ENCODE measurements at regions not wholly inside any gene's neighbourhood (a gene's known extent, or its start where the extent isn't known, plus 50 kb on each side); places are given as distances from the start of the nearest gene placed in this dataset.
"Not testable (repeated sequence)": the region's sequence is repeated elsewhere in the genome, so short reads cannot be mapped to it uniquely, and the experiment has no call there.

- Histone ChIP-seq H3K4me3 (ENCODE audit: low read depth in 1 of 3, low read length in 3 of 3) (no peak overlapping the region), H3K36me3 (ENCODE audit: control insufficient read depth in 4 of 4, insufficient read depth in 3 of 4, low read depth in 1 of 4, low read length in 3 of 4) (no peaks in the 10 kb centered on the region), H3K9me3 (ENCODE audit: control insufficient read depth in 4 of 4, low read length in 3 of 4) (no peaks in the 10 kb centered on the region), H3K9ac (ENCODE audit: low read depth in 1 of 2, low read length in 2 of 2) (no peak overlapping the region), H3K27me3 (ENCODE audit: control insufficient read depth in 4 of 4, insufficient read depth in 4 of 4, low read length in 3 of 4) (no peaks in the 10 kb centered on the region), H3K4me1 (ENCODE audit: control insufficient read depth in 4 of 4, insufficient read depth in 4 of 4, low read length in 3 of 4) (peaks cover 0 to 10% (median 3%) of the 10 kb centered on the region in 4 donors), H3K27ac (ENCODE audit: low read depth in 1 of 2, low read length in 2 of 2) (no peak overlapping the region)
- no peak for DNase-seq (ENCODE audit: low spot score)
- TF ChIP-seq ATF3 (IDR thresholded peaks at IDR 0.05) (no peak), HNF4A (conservative IDR thresholded peaks at IDR 0.05) (peak; percentile 84 to 89), NR2F2 (IDR thresholded peaks at IDR 0.05) (no peak), HNF4G (IDR thresholded peaks at IDR 0.05) (peak; percentile 67), TAF1 (conservative IDR thresholded peaks at IDR 0.05) (no peak), FOXA1 (IDR thresholded peaks at IDR 0.05) (no peak), ZBTB33 (IDR thresholded peaks at IDR 0.05) (no peak), FOXA2 (IDR thresholded peaks at IDR 0.05) (no peak), EGR1 (IDR thresholded peaks at IDR 0.05; ENCODE audit: low read depth in 2 of 2) (no peak), SP1 (IDR thresholded peaks at IDR 0.05) (no peak)
Measured at GRCh38 chr10:128203028-128203427, 76.8 kb upstream of the MKI67 start.

GRCh38 chr10:128205591-128205990 lies 79.4 kb upstream of the MKI67 start:
- H3K27ac ChIP-seq (ENCODE audit: low read depth in 1 of 2, low read length in 2 of 2); H3K36me3 ChIP-seq (ENCODE audit: control insufficient read depth in 4 of 4, insufficient read depth in 3 of 4, low read depth in 1 of 4, low read length in 3 of 4); H3K9me3 ChIP-seq (ENCODE audit: control insufficient read depth in 4 of 4, low read length in 3 of 4); DNase-seq (ENCODE audit: low spot score); H3K27me3 ChIP-seq (ENCODE audit: control insufficient read depth in 4 of 4, insufficient read depth in 4 of 4, low read length in 3 of 4); H3K9ac ChIP-seq (ENCODE audit: low read depth in 1 of 2, low read length in 2 of 2); H3K4me3 ChIP-seq (ENCODE audit: low read depth in 1 of 3, low read length in 3 of 3): not testable (repeated sequence)
- 92% methylated on average over 3 of the region's 3 CpGs for WGBS
- peaks cover 3 to 13% (median 4%) of the 10 kb centered on the region in 4 donors for H3K4me1 ChIP-seq (ENCODE audit: control insufficient read depth in 4 of 4, insufficient read depth in 4 of 4, low read length in 3 of 4)

- 95% methylated on average over 4 of the region's 4 CpGs for WGBS
- Histone ChIP-seq H3K36me3 (ENCODE audit: control insufficient read depth in 4 of 4, insufficient read depth in 3 of 4, low read depth in 1 of 4, low read length in 3 of 4) (no peaks in the 10 kb centered on the region), H3K4me3 (ENCODE audit: low read depth in 1 of 3, low read length in 3 of 3) (no peak overlapping the region), H3K27me3 (ENCODE audit: control insufficient read depth in 4 of 4, insufficient read depth in 4 of 4, low read length in 3 of 4) (no peaks in the 10 kb centered on the region), H3K27ac (ENCODE audit: low read depth in 1 of 2, low read length in 2 of 2) (no peak overlapping the region), H3K4me1 (ENCODE audit: control insufficient read depth in 4 of 4, insufficient read depth in 4 of 4, low read length in 3 of 4) (peaks cover 3 to 13% (median 6%) of the 10 kb centered on the region in 4 donors), H3K9ac (ENCODE audit: low read depth in 1 of 2, low read length in 2 of 2) (no peak overlapping the region), H3K9me3 (ENCODE audit: control insufficient read depth in 4 of 4, low read length in 3 of 4) (no peaks in the 10 kb centered on the region)
- no peak for TF ChIP-seq EGR1 (IDR thresholded peaks at IDR 0.05; ENCODE audit: low read depth in 2 of 2)
- no peak for TF ChIP-seq YY1 (IDR thresholded peaks at IDR 0.05)
- no peak for TF ChIP-seq MAX (IDR thresholded peaks at IDR 0.05)
- no peak for TF ChIP-seq RXRA (IDR thresholded peaks at IDR 0.05)
- no peak for TF ChIP-seq HNF4G (IDR thresholded peaks at IDR 0.05)
- no peak for TF ChIP-seq RAD21 (IDR thresholded peaks at IDR 0.05)
- no peak for DNase-seq (ENCODE audit: low spot score)
Measured at GRCh38 chr10:128206676-128207075, 80.5 kb upstream of the MKI67 start.

GRCh38 chr10:128209862-128210214 lies 83.6 kb upstream of the MKI67 start:
- Histone ChIP-seq H3K36me3 (ENCODE audit: control insufficient read depth in 4 of 4, insufficient read depth in 3 of 4, low read depth in 1 of 4, low read length in 3 of 4) (no peaks in the 10 kb centered on the region), H3K9ac (ENCODE audit: low read depth in 1 of 2, low read length in 2 of 2) (no peak overlapping the region), H3K27ac (ENCODE audit: low read depth in 1 of 2, low read length in 2 of 2) (no peak overlapping the region), H3K4me1 (ENCODE audit: control insufficient read depth in 4 of 4, insufficient read depth in 4 of 4, low read length in 3 of 4) (peaks cover 0 to 6% (median 4%) of the 10 kb centered on the region in 4 donors), H3K9me3 (ENCODE audit: control insufficient read depth in 4 of 4, low read length in 3 of 4) (no peaks in the 10 kb centered on the region), H3K27me3 (ENCODE audit: control insufficient read depth in 4 of 4, insufficient read depth in 4 of 4, low read length in 3 of 4) (no peaks in the 10 kb centered on the region), H3K4me3 (ENCODE audit: low read depth in 1 of 3, low read length in 3 of 3) (peak overlapping the region in 1 of 3 donors; percentile 77)
- 83% methylated on average over 13 of the region's 13 CpGs for WGBS
- no peak for DNase-seq (ENCODE audit: low spot score)
- TF ChIP-seq FOXA2 (IDR thresholded peaks at IDR 0.05): no peak
- no peak for TF ChIP-seq REST (IDR thresholded peaks at IDR 0.05)
- no peak for TF ChIP-seq FOXA1 (IDR thresholded peaks at IDR 0.05)
- no peak for TF ChIP-seq HNF4A (conservative IDR thresholded peaks at IDR 0.05)
- TF ChIP-seq ZBTB33 (IDR thresholded peaks at IDR 0.05): no peak
- TF ChIP-seq ATF3 (IDR thresholded peaks at IDR 0.05): no peak
- no peak for TF ChIP-seq SP1 (IDR thresholded peaks at IDR 0.05)
- no peak for TF ChIP-seq RAD21 (IDR thresholded peaks at IDR 0.05)
- no peak for TF ChIP-seq EGR1 (IDR thresholded peaks at IDR 0.05; ENCODE audit: low read depth in 2 of 2)
- no peak for TF ChIP-seq GABPA (IDR thresholded peaks at IDR 0.05 in 1 of 2, conservative IDR thresholded peaks at IDR 0.05 in 1 of 2)
- TF ChIP-seq YY1 (IDR thresholded peaks at IDR 0.05): no peak

Data from liver (tissue), 7 donors.